ENCODE measurements at regions not wholly inside any gene's neighbourhood (a gene's known extent, or its start where the extent isn't known, plus 50 kb on each side); places are given as distances from the start of the nearest gene placed in this dataset.

- no peak overlapping the region for H3T11ph ChIP-seq (ENCODE audit: low read length)
- no peak for DNase-seq
- no peaks in the 10 kb centered on the region for H3K79me2 ChIP-seq (ENCODE audit: insufficient read depth, low read length)
- H3K27me3 ChIP-seq (ENCODE audit: insufficient read depth, low read length) = no peaks in the 10 kb centered on the region
- no peak overlapping the region for H2BK15ac ChIP-seq (ENCODE audit: low read depth, low read length)
- H3K27ac Mint-ChIP-seq = no peak overlapping the region
- no peak overlapping the region for H4K91ac ChIP-seq (ENCODE audit: insufficient read length, low read depth, low read length)
- no peak overlapping the region for H3K27ac ChIP-seq (ENCODE audit: insufficient read length, low read depth, low read length)
- no peaks in the 10 kb centered on the region for H3K79me1 ChIP-seq (ENCODE audit: insufficient read depth, low read depth, low read length, poor library complexity, severe bottlenecking)
- H3K14ac ChIP-seq (ENCODE audit: insufficient read depth, low read length) = no peak overlapping the region
- H3K9ac ChIP-seq (ENCODE audit: extremely low read depth, insufficient read length, low read length) = no peak overlapping the region
- H4K8ac ChIP-seq (replicated peaks; ENCODE audit: insufficient read length, low read depth, low read length) = no peak overlapping the region
- H3K9me3 ChIP-seq (ENCODE audit: control insufficient read depth, low read depth, low read length) = no peaks in the 10 kb centered on the region
- no peak overlapping the region for H3K4ac ChIP-seq (ENCODE audit: low read depth, low read length)
- WGBS (ENCODE audit: extremely low coverage, insufficient read length, low lambda C conversion rate) = no CpG with 5 or more reads among the region's 4 CpGs
- no peak for TF ChIP-seq CTCF (conservative IDR thresholded peaks at IDR 0.05)
- no peaks in the 10 kb centered on the region for H3K27me3 Mint-ChIP-seq (ENCODE audit: low read depth)
- no peaks in the 10 kb centered on the region for H3K4me1 ChIP-seq (ENCODE audit: insufficient read depth, low read length)
- no peak overlapping the region for H2BK12ac ChIP-seq (ENCODE audit: insufficient read length, low read depth, low read length)
- H2AK5ac ChIP-seq (ENCODE audit: insufficient read length, low read length) = no peak overlapping the region
- H3K4me2 ChIP-seq (ENCODE audit: insufficient read depth, insufficient read length, low read length) = no peak overlapping the region
- no peak overlapping the region for H2BK20ac ChIP-seq (ENCODE audit: low read depth, low read length, poor library complexity, severe bottlenecking)
- H2BK120ac ChIP-seq (ENCODE audit: low read depth, low read length, poor library complexity, severe bottlenecking) = no peak overlapping the region
- H3K9me3 Mint-ChIP-seq = peaks cover 3% of the 10 kb centered on the region in 2 experiments; a peak in 4 of 5 replicates
- H3K4me1 Mint-ChIP-seq = no peaks in the 10 kb centered on the region
- H3K23me2 ChIP-seq (ENCODE audit: insufficient read length, low read depth, low read length, poor library complexity, severe bottlenecking) = no peaks in the 10 kb centered on the region
- H3K4me3 Mint-ChIP-seq = no peak overlapping the region
- no peak overlapping the region for H3K56ac ChIP-seq (ENCODE audit: insufficient read length, low read depth, low read length)
- no peaks in the 10 kb centered on the region; a peak in 3 of 7 replicates for H3K36me3 Mint-ChIP-seq (ENCODE audit: insufficient read depth in 1 of 3, low read depth in 3 of 3)
- no peak overlapping the region for H2AFZ ChIP-seq (ENCODE audit: low read length)
- no peak overlapping the region for H3K18ac ChIP-seq (ENCODE audit: insufficient read length, low read depth, low read length)
- no peak overlapping the region for H4K5ac ChIP-seq (ENCODE audit: insufficient read length, low read depth, low read length)
- no peaks in the 10 kb centered on the region for H4K20me1 ChIP-seq (ENCODE audit: control insufficient read depth, insufficient read depth, insufficient read length)
- H3K23ac ChIP-seq (ENCODE audit: insufficient read length, low read depth, low read length) = no peak overlapping the region
- no peak overlapping the region for H2BK5ac ChIP-seq (ENCODE audit: insufficient read length, low read length)
Measured at GRCh38 chr1:105779727-105780126, 1276.7 kb upstream of the PRMT6 start.

Measured in H9 (cell line).